NCI-H82 treated with DMSO at 0.1 percent for 48 hours (cell line): ENCODE measurements at regions not wholly inside any gene's neighbourhood (a gene's known extent, or its start where the extent isn't known, plus 50 kb on each side); places are given as distances from the start of the nearest gene placed in this dataset.

Experiments
- DNase-seq: peaks from one replicate; lab custom pipeline; 2025; ENCODE audit not compliant: unreplicated experiment; lab: John Stamatoyannopoulos, UW

GRCh38 chr6:164838068-164838615, 471.3 kb downstream of the C6orf118 start:
- DNase-seq = no peak

- no peak for DNase-seq
Measured at GRCh38 chr6:164836486-164836885, 472.9 kb downstream of the C6orf118 start.

- DNase-seq = no peak
Measured at GRCh38 chr6:164832410-164832809, 477.0 kb downstream of the C6orf118 start.

- DNase-seq = no peak
Measured at GRCh38 chr6:164827537-164827936, 481.9 kb downstream of the C6orf118 start.

- no peak for DNase-seq
Measured at GRCh38 chr6:164826831-164827468, 482.5 kb downstream of the C6orf118 start.

- DNase-seq = no peak
Measured at GRCh38 chr6:164825386-164825785, 484.0 kb downstream of the C6orf118 start.

- DNase-seq = no peak
Measured at GRCh38 chr6:164817662-164818061, 491.7 kb downstream of the C6orf118 start.

- DNase-seq = no peak
Measured at GRCh38 chr6:164812706-164813105, 496.7 kb downstream of the C6orf118 start.

- no peak for DNase-seq
Measured at GRCh38 chr6:164807125-164807524, 502.3 kb downstream of the C6orf118 start.

- DNase-seq = no peak
Measured at GRCh38 chr6:164795056-164795815, 514.2 kb downstream of the C6orf118 start.

- no peak for DNase-seq
Measured at GRCh38 chr6:164792666-164793065, 516.7 kb downstream of the C6orf118 start.

GRCh38 chr6:164791498-164791897, 517.9 kb downstream of the C6orf118 start:
- DNase-seq = no peak

GRCh38 chr6:164763788-164764187, 545.6 kb downstream of the C6orf118 start:
- DNase-seq = no peak

- DNase-seq = no peak
Measured at GRCh38 chr6:164757451-164757850, 552.0 kb downstream of the C6orf118 start.

- no peak for DNase-seq
Measured at GRCh38 chr6:164756723-164757122, 552.7 kb downstream of the C6orf118 start.

- DNase-seq = no peak
Measured at GRCh38 chr6:164756142-164756541, 553.3 kb downstream of the C6orf118 start.

GRCh38 chr6:164753517-164753916, 555.9 kb downstream of the C6orf118 start:
- no peak for DNase-seq

- no peak for DNase-seq
Measured at GRCh38 chr6:164751395-164751794, 558.0 kb downstream of the C6orf118 start.

- DNase-seq = no peak
Measured at GRCh38 chr6:164750128-164750527, 559.3 kb downstream of the C6orf118 start.

GRCh38 chr6:164749221-164750064, 560.0 kb downstream of the C6orf118 start:
- no peak for DNase-seq

- no peak for DNase-seq
Measured at GRCh38 chr6:164744301-164744700, 565.1 kb downstream of the C6orf118 start.
